G401.6 (cell line): ENCODE measurements at regions not wholly inside any gene's neighbourhood (a gene's known extent, or its start where the extent isn't known, plus 50 kb on each side); places are given as distances from the start of the nearest gene placed in this dataset.
"Not testable (repeated sequence)": the region's sequence is repeated elsewhere in the genome, so short reads cannot be mapped to it uniquely, and the experiment has no call there.

ENCODE experiments used
- FAIRE-seq: peaks from 2 replicates; lab custom pipeline; 2012; peaks lifted over from hg19 to GRCh38; lab: Jason Lieb, UNC

DNA sequence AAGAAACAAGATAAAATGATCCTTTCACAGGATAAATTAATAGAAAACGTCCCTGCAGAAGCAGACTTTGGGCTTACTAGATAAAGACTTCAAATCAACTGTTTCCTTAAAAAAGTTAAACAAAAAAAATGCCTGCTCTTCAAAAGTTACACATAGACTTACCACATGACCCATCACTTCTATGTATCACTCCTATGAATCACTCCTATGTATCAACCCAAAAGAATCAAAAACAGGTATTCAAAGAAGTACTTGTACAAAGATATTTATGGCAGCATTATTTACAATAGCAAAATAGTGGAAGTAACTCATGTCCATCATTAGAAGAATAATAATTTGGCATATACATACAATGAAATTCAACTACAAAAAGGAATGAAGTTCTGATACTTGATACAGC, 56.3 kb upstream of the PRDM9 start:
- FAIRE-seq, result no peak

DNA sequence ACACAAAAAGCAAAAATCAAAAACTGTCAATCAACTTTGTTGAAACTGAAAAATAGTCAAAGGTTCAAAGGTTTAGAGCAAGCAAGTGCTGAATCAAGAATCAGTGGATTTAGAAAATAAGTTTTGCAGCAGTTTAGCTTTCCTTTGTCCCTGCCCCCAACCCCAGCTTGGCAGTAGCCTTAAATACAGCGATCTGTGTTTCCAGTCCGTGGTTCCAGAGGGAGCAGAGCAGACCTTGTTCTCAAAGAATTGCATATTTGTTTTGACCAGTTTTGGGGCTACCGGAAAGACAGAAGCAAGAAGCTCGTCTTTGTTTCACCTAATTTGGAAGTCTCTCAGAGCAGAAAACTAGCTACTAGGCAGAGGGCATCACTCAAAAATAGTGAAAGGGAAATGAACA, 57.2 kb upstream of the PRDM9 start:
- FAIRE-seq, result no peak

DNA sequence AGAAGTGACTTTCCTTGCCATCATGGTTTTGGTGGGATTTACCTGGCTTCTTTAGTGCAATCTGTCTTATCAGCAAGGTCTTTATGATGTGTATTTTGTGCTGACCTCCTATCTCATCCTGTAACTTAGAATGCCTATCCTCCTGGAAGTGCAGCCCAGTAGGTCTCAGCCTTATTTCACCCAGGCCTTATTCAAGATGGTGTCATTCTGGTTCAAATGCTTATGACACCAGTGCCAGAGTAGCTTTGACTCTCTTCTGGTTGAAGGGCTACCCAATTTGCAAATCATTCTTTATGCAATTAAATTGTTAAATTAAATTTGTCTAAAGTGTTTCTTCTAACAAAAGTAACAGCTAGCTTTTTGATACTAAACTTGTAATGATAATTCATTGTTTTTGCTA, 58.8 kb upstream of the PRDM9 start:
- FAIRE-seq, result no peak

DNA sequence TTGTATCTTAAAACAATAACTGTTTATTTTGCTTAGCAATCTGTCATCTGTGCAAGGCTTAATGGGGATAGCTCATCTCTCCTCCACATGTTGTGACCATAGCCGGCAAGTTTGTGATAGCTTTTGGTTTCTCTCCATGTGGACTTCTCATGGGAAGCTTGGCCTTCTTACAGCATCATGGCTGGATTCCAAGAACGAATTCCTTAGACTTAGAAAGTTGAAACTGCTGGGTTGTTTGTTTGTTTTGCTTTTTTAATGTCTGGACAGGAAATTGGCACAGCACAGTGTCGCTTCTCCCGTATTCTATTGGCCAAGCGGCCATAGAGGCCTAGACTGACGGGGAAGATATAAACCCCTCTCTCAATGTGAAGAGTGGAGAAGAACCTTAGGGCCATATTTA, 61.0 kb upstream of the PRDM9 start:
- no peak for FAIRE-seq

DNA sequence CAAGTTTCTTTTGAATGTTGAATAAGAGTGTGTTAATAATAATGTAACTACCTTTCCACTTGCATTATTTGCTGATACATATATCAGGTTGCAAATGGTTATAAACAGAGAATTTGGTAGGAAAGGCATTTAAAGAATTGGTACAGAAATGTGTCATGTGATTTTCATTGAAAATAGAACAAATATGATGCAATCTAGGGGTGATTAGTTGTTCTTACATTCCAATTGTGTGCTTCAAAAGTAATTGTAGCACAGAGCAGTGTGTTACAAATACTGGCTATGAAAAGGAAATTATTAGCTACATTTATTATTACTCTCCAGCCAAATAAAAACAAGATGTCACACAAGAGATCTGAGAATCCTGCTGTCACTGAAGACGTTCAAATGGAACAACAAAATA, 61.8 kb upstream of the PRDM9 start:
- no peak for FAIRE-seq

DNA sequence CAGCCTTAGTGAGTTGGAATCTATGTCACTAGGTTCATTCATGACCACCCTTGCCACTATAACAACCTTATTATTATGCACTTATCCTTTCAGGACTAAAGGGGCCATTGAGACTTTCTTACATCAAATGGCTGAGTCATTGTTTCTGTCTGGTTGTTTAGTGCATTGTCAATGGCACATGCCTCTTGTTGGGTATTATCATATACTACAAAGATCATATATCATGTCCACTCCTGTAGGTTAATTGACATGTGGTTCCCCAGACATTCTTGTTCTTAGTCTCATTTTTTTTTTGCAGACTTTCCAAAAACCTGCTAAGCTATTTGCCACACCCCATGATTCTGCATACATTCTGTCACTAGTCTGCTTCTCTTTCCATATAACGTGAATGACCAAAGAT, 66.7 kb upstream of the PRDM9 start:
- no peak for FAIRE-seq

DNA sequence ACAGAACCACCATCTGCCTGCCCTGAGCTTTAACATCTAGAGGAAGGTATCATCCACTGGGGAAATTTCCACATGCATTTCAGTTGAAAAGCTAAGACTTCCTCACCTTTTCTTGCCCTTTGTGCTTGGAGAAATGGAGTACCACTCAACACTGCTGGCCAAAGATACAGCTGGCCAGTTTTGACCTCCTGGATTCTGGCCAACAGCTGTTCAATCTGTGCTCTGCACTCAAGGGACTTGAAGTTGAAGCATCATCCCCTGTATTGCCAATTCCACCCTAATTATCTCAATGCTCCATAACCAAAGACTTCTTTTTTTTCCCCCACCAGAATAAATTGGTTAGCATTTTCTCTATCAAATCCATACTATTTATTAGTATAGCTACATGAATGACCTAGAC, 70.4 kb upstream of the PRDM9 start:
- no peak for FAIRE-seq

DNA sequence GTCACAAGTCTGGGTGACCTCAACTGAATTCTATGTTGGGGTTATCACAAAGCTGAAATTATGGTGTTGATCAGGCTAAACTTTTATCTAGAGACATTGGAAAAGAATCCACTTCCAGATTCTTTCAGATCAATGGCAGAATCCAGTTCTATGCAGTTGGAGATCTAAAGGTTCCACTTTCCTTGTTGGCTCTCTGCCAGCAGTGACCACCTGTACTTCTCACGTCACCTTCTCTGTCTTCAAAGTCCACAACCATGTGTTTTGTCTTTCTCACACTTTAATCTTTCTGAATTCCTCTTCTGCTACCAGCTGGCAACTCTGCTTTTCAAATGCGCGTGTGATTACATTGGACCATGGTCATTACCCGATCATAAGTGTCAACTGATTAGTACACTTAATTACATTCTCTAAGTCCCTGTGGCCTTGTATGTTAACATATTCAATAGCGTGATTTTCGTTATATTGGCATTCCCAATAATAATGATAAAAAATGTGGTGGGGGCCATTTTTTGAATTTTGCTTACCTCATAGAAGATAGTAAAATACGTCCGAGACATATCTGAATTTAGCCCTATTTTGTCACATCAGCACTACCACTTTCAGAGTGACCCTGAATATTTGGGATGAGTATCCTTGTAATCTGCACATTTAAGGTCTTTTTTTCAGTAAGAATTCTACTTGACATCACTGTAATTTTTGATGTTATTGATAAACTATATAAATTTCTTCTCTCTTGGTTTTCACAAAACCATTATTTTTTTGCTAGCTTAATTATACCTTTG, 73.7 kb upstream of the PRDM9 start:
- no peak for FAIRE-seq

DNA sequence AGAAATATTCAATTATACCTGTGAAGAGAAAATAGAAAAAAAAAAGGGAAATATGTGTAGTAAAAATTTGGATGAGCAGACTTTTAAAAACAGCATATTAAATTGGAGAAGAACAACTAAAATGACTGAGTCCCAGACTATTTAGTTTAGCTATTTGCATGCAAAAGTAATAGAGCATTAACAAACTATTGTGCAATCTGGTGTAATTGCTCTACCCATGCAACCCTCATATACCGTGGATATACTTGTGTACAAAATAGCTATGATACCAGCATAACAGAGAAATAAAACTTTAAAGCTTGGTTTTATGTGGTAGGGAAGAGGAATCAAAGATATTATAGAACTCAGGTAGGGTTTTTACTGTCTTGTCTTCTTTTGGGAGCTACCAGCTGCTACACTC, 78.7 kb upstream of the PRDM9 start:
- no peak for FAIRE-seq

DNA sequence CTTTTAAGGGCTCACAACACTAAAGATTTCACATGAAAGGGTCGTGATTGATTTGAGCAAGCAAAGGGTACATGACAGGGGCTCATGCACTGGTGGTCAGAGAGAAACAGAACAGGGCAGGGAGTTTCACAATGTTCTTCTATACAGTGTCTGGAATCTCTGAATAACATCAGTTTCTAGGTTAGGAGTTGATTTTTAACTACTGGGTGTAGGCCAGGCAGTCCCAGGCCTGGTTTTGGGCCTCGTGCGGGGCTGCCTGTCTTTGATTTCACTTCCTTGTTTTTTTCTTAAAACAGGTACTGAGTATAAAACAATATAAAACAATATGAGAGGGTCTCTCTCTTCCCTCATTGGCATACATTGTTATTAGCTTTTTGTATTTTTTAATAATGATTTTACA, 87.2 kb upstream of the PRDM9 start:
- FAIRE-seq, result not testable (repeated sequence)

DNA sequence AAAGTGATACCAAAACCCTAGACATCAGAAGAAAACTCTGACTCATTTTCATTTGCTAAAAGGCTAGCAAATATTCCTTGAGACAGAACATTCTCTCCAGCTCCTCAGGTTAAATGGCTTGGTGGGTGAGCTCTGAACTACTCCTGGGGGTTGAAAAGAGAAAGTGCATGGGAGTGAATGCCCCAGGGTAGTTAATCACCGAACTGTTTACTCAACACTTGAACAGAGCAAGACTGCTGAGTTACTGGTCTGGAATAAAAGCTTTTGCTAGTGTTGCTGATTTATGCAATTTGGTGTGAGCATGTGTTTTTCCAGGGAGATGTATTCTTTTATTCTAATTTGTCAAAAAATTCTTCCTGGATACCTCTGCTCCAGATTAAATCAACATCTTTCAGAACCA, 88.3 kb upstream of the PRDM9 start:
- no peak for FAIRE-seq

DNA sequence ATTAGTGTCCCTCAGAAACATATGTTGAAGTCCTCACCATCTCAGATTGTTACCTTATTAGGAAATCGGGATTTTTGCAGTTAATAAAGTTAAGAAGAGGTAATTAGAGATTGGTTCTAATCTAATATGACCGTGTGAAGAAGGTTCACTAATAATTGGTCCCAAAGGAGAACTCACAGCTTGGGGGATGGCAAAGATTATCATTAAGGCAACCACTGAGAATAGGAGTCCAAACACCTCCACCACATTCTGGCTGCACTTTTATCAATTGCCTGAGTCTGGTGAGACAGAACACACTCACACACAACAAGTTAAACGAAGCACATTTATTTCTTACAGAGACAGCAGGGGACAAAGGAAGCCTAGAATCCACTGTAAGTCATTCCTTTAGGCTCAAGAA, 94.9 kb upstream of the PRDM9 start:
- no peak for FAIRE-seq

DNA sequence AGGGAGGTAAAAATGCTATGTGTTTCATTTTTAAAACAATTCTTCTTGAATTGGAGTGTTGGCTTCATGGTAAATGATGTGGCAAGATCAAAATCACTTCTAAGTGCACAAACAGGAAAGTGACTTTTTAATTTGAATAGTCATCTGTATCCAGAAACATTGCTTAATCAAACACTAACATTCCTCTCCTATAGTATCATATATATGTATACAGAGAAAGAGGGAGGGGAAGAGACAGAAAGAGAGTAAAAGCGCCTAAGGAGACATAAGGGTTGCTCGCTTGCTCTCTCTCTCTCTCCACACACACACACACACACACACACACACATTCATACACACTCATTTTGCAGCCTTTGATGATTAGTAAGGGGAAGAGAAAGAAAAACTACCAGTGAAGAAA, 95.4 kb upstream of the PRDM9 start:
- no peak for FAIRE-seq

DNA sequence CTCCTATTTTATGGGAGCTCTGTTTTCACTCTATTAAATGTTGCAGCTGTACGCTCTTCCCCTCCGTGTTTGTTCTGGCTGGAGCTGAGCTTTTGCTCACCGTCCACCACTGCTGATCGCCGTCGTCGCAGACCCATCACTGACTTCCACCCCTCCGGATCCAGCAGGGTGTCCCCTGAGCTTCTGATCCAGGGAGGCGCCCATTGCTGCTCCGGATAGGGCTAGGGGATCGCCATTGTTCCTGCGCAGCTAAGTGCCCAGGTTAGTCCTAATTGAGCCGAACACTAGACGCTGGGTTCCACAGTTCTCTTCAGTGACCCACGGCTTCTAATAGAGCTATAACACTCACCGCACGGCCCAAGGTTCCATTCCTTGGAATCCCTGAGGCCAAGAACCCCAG, 96.2 kb upstream of the PRDM9 start:
- no peak for FAIRE-seq

DNA sequence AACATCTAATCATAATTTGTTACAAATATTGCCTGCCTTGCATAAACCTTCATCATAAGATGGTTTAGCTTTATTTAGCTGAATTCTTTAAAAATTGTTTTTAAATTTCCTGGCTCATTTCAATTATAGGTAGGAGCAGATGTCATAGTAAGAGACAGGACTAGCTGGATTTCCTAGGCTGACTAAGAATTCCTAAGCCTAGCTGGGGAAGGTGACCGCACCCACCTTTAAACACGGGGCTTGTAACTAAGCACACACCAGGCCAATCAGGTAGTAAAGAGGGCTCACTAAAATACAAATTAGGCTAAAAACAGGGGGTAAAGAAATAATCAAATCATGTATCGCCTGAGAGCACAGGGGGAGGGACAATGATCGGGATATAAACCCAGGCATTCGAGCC, 96.6 kb upstream of the PRDM9 start:
- not testable (repeated sequence) for FAIRE-seq

DNA sequence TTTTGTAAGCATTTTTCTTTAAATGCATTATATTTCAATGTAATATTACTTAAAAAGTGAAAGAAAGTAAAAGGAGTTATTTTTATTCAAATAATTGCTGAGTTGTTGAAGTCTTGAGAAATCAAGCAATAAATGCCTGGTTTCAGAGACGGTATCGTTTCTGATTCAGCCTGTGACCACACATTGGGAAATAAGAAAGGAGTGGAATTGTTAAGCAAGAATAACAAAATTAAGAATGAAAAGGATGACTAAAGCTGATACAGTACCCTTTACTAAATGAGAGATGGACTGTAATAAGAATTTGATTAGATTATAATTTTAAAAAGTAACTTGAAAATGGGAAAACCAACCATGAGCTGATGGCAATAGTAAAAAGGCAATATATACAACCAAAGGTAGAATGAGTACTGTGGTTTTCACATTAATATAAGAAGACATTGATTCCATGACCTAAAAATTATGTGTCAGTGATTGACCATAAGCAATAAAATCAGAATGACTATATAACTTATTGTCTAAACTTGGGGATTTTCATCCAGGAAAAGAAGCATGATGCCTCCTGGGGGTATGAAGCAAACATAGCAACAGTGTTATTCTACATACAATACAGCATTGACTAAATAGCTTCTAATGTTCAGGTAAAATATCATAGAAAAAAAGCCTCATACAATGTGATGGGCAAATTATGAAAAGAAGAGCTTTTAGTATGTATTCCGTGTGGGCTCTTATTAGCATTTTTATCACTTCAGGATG, 101.9 kb upstream of the PRDM9 start:
- FAIRE-seq, result no peak

DNA sequence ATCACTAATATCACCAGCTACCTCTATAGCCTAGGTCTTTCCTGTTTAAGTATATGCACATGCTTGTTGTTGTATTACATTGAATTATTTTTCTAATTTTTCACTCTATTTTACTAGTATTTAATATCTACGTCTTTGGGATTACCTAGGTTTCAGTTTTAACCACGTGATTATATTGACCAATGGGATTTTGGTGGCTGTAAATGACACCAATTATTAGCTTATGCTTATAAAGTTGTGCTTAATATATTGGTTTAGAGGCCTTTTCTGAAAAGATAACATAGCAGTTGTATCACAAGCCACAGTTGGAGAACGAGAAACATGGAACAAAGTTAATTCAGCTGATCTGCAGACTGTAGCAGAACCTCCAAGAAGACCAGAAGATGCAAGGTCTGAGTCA, 104.8 kb upstream of the PRDM9 start:
- no peak for FAIRE-seq

DNA sequence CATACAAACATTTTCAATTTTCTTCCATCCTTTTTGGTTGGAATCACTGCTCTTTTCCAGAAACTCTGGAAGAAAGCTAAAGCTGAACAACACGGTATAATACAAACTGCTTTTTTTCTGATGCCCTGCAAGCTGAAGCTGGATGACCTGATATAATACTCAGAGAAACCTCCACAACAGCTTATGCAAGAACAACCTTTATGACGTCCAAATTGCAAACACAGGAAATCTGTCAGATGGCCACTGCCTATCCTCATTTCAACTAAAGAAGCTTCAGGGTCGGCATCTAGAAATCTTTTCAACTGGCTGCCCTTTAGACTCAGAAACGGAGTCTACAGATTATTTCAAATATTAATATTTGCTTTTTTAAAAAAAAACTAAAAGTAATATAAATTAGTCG, 106.5 kb upstream of the PRDM9 start:
- no peak for FAIRE-seq

DNA sequence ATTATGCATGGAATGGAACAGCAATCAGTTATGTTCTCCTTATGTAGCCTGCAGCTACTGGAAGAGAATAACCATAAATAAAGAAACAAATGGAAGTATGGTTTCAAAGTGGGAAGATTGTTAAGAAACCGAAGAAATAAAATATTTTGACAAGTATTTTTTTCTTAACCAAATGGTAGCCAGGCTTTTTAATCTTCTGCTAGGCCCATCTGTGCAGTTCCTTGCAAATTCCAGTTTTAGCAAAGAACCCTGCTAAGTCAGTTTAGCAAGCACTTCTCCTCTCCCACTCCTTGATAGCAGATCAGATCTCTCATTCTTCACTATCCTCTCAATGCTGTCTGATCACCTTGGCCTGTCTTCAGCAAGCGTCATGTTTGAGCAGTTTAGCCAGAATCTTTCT, 111.1 kb upstream of the PRDM9 start:
- no peak for FAIRE-seq

DNA sequence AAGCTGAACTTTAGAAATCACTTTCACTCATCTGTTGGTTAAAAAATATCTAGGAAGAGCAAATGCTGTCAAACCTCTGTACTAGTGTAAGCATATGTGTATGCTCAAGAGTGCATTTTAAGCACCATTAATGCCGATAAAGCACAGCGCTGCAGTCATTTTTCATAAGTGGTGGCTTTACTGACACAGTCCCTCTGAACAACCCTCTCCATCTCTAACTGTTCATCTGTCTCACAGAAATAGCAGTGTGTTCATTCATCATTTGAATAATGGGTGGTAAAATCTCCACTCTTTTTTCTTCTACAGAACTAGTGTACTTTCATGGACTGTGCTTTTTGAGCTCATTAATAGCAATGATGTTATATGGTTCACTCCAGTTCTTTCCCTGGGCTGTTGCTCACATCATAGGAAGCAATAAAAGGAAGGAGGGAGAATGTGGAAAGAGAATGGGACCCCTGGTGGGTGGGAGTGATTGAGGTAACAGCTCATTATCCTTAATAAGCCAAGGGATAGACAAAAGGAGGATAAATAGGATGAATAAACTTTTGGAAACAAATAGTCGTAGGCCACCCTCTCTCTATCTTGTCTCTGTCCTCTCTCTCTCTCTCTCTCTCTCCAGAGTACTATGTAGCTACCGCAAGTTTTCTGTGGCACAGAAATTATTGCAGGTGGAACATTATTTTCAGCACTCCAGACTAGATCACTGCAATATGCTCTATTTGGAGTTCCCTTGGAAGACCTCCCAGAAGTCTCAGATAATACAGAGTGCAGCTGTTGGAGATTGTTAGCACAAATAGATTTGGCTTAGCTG, 117.9 kb upstream of the PRDM9 start:
- FAIRE-seq, result no peak

DNA sequence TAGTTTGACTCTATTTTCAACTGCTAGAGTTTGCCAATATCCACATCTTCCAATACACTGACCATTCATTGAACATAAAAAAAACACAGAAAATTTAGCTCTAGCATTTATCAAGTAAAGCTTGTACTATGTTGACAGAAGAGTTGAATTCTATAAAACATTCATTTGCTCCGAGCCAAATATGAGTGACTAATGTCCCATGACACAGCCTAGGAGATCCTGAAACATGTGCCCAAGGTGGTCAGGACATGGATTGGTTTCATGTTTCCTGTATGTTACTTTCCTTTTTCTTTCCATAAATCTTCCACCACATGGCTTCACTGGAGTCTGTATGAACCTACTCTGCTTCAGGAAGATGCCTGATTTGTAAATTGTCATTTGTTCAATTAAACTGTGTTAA, 122.4 kb upstream of the PRDM9 start:
- no peak for FAIRE-seq

DNA sequence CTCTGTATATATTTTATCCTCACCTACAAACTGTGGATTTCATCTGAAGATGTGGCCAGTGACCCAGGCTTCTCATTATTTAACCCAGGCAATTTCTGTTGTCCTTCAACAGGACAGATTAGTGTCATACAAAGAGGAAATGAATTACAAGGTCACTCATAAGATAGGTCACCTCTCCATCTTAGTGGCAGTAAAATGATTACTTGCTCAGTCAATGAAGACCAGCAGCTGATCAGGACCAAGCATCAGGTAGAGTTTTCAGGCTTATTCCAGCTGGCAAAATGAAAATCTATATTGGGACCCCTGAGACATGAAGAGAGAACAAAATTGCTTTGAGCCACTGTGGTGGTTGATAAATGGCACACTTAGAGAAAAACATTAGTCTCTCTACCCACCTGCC, 135.2 kb upstream of the PRDM9 start:
- no peak for FAIRE-seq

DNA sequence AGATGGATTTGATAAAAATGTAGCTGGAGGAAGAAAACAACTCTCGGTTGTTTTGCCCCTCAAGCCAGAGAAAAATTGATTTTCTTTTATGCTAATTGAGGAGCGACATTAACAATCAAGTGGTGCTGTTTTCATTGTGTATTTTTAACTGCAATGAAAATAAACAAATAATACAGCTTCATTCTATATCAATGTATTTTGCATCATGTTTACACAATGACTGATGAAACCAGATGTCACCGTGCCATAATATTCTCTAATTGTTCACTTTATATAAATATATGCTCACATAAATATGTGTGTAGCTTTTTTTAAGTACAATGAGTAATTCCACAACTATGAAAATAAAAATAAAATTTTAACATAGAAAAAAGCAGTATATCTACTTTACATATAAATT, 139.0 kb upstream of the PRDM9 start:
- FAIRE-seq, result no peak
